ENCODE measurements at regions not wholly inside any gene's neighbourhood (a gene's known extent, or its start where the extent isn't known, plus 50 kb on each side); places are given as distances from the start of the nearest gene placed in this dataset.

GRCh38 chr18:76771192-76771799, 51.1 kb upstream of the ZNF236 start:
- DNase-seq (ENCODE audit: low read depth) = no peak

- no peak for DNase-seq (ENCODE audit: low read depth)
These were observed 54.4 kb upstream of the ZNF236 start for GRCh38 chr18:76767954-76768353.

GRCh38 chr18:76766429-76766828, 55.9 kb upstream of the ZNF236 start:
- DNase-seq (ENCODE audit: low read depth) = no peak

- no peak for DNase-seq (ENCODE audit: low read depth)
These were observed 56.7 kb upstream of the ZNF236 start for GRCh38 chr18:76765649-76766048.

- no peak for DNase-seq (ENCODE audit: low read depth)
These were observed 58.0 kb upstream of the ZNF236 start for GRCh38 chr18:76764291-76764901.

GRCh38 chr18:76759056-76759455, 63.3 kb upstream of the ZNF236 start:
- no peak for DNase-seq (ENCODE audit: low read depth)

- no peak for DNase-seq (ENCODE audit: low read depth)
These were observed 64.4 kb upstream of the ZNF236 start for GRCh38 chr18:76757925-76758324.

GRCh38 chr18:76757335-76757734, 65.0 kb upstream of the ZNF236 start:
- DNase-seq (ENCODE audit: low read depth) = no peak

- no peak for DNase-seq (ENCODE audit: low read depth)
These were observed 65.7 kb upstream of the ZNF236 start for GRCh38 chr18:76756531-76757253.

- no peak for DNase-seq (ENCODE audit: low read depth)
These were observed 68.0 kb upstream of the ZNF236 start for GRCh38 chr18:76754351-76754750.

GRCh38 chr18:76752400-76752799, 70.0 kb upstream of the ZNF236 start:
- DNase-seq (ENCODE audit: low read depth) = no peak

- DNase-seq (ENCODE audit: low read depth) = no peak
These were observed 71.2 kb upstream of the ZNF236 start for GRCh38 chr18:76750917-76751890.

GRCh38 chr18:76750269-76750668, 72.1 kb upstream of the ZNF236 start:
- no peak for DNase-seq (ENCODE audit: low read depth)

GRCh38 chr18:76747676-76748075, 74.7 kb upstream of the ZNF236 start:
- DNase-seq (ENCODE audit: low read depth) = no peak

- no peak for DNase-seq (ENCODE audit: low read depth)
These were observed 81.0 kb upstream of the ZNF236 start for GRCh38 chr18:76741346-76741745.

GRCh38 chr18:76736309-76736708, 86.0 kb upstream of the ZNF236 start:
- DNase-seq (ENCODE audit: low read depth) = no peak

GRCh38 chr18:76730901-76731300, 91.5 kb upstream of the ZNF236 start:
- no peak for DNase-seq (ENCODE audit: low read depth)

GRCh38 chr18:76727589-76727988, 94.8 kb upstream of the ZNF236 start:
- DNase-seq (ENCODE audit: low read depth) = no peak

- no peak for DNase-seq (ENCODE audit: low read depth)
These were observed 96.9 kb upstream of the ZNF236 start for GRCh38 chr18:76725445-76725844.

- no peak for DNase-seq (ENCODE audit: low read depth)
These were observed 99.9 kb upstream of the ZNF236 start for GRCh38 chr18:76722224-76723061.
